Tibial artery (tissue), 4 donors: ENCODE measurements at regions not wholly inside any gene's neighbourhood (a gene's known extent, or its start where the extent isn't known, plus 50 kb on each side); places are given as distances from the start of the nearest gene placed in this dataset.

Experiments used
- DNase-seq, 2 donors: peaks; one replicate each; pipeline ENCODE4 v3.0.0-alpha.2; 2019
- H3K27ac ChIP-seq, 2 donors: fragments of 200-600 bp; sonication (generic) in 1 of 2; 1 replicate in 1 of 2; 2 replicates in 1 of 2; pipeline ENCODE4 v1.5.1; 2018 to 2019; ENCODE audit warnings: mild to moderate bottlenecking in 1 of 2
- H3K27me3 ChIP-seq, 2 donors: fragments of 200-600 bp; sonication (generic) in 1 of 2; one replicate each; pipeline versions ENCODE4 v1.5.1 to v1.6.0; 2016 to 2019
- H3K36me3 ChIP-seq, 3 donors: fragments of 200-600 bp; sonication (generic) in 2 of 3; one replicate each; pipeline ENCODE4 v1.5.1; 2016 to 2019; ENCODE audit warnings: mild to moderate bottlenecking in 2 of 3
- H3K4me1 ChIP-seq, 4 donors: fragments of 200-600 bp; sonication (generic) in 2 of 4; 1 replicate in 3 of 4; 2 replicates in 1 of 4; pipeline ENCODE4 v1.5.1; 2016 to 2019
- H3K4me3 ChIP-seq, 2 donors: fragments of 200-600 bp; sonication (generic) in 1 of 2; 1 replicate in 1 of 2; 2 replicates in 1 of 2; pipeline ENCODE4 v1.5.1; 2018 to 2019; ENCODE audit warnings: mild to moderate bottlenecking in 2 of 2
- H3K9me3 ChIP-seq, 3 donors: fragments of 200-600 bp; sonication (generic) in 1 of 3; one replicate each; pipeline ENCODE4 v1.5.1; 2016 to 2019
- intact Hi-C: fragments of 100-400 bp; cut with DNase I; formaldehyde crosslinking; loops from one replicate; pipeline ENCODE4 v1.15.0; 2023; ENCODE audit warnings: low total_unique reads
- TF ChIP-seq, protein P1 (sequence below), 2 experiments: fragments of 200-600 bp in 1 of 2; fragments of 450-650 bp in 1 of 2; IDR thresholded peaks; one replicate each; pipeline ENCODE4 v1.5.1; 2017 to 2019; ENCODE audit warnings: antibody characterized with exemption in 2 of 2, mild to moderate bottlenecking in 1 of 2, moderate library complexity in 1 of 2

DNA sequence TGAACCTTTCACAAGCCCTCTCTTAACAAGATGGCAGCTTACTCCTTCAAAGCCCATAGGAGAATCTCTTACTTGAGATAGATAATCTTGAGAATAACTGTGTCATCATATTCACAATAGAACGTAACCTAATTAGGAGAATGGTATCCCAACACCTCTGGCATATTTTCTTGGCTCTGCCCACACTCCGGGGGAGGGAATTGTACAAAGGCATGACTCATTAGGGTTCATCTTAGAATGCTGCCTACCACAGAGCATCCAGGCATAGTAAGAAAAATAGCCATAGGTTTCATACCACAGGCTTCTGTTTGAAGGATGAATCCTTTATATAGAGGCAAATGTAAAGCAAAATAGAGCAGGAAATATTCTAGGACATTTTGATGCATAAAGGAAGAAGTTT lies 1100.6 kb upstream of the CITED2 start:
- TF ChIP-seq, protein P1, sequence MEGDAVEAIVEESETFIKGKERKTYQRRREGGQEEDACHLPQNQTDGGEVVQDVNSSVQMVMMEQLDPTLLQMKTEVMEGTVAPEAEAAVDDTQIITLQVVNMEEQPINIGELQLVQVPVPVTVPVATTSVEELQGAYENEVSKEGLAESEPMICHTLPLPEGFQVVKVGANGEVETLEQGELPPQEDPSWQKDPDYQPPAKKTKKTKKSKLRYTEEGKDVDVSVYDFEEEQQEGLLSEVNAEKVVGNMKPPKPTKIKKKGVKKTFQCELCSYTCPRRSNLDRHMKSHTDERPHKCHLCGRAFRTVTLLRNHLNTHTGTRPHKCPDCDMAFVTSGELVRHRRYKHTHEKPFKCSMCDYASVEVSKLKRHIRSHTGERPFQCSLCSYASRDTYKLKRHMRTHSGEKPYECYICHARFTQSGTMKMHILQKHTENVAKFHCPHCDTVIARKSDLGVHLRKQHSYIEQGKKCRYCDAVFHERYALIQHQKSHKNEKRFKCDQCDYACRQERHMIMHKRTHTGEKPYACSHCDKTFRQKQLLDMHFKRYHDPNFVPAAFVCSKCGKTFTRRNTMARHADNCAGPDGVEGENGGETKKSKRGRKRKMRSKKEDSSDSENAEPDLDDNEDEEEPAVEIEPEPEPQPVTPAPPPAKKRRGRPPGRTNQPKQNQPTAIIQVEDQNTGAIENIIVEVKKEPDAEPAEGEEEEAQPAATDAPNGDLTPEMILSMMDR (IDR thresholded peaks at IDR 0.05): no peak
- intact Hi-C loops: no loop called here
- H3K36me3 ChIP-seq: no peaks in the 10 kb centered on the region
- H3K27ac ChIP-seq: no peak overlapping the region
- H3K27me3 ChIP-seq: no peaks in the 10 kb centered on the region
- H3K4me1 ChIP-seq: no peaks in the 10 kb centered on the region
- peaks cover 0 to 5% (median 0%) of the 10 kb centered on the region in 3 donors for H3K9me3 ChIP-seq
- no peak overlapping the region for H3K4me3 ChIP-seq
- DNase-seq: no peak

DNA sequence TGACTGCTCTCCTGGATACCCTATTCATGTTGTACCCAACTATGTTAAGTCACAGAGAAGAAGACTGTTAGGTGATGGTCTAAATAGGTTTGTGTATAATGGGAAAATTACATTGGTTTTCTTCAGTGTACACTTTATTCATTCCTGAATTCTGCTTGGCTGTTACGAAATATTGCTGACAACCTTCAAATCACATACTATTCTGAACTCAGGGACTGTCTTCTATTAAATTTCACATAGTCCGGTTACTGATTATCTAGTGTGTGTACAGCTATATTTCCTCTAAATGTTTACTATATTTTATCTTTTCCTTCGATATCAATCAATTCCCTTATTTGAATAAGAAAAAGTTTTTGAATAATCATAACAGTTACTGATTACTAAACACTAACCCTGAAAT lies 1090.3 kb upstream of the CITED2 start:
- TF ChIP-seq, protein P1 (IDR thresholded peaks at IDR 0.05): no peak
- H3K4me3 ChIP-seq: no peak overlapping the region
- H3K36me3 ChIP-seq: no peaks in the 10 kb centered on the region
- no peaks in the 10 kb centered on the region for H3K27me3 ChIP-seq
- intact Hi-C loops: no loop called here
- peaks cover 0 to 13% (median 0%) of the 10 kb centered on the region in 3 donors for H3K9me3 ChIP-seq
- peaks cover 0 to 28% (median 18%) of the 10 kb centered on the region in 4 donors for H3K4me1 ChIP-seq
- H3K27ac ChIP-seq: peak overlapping the region in 1 of 2 donors; percentile 73
- DNase-seq: no peak

DNA sequence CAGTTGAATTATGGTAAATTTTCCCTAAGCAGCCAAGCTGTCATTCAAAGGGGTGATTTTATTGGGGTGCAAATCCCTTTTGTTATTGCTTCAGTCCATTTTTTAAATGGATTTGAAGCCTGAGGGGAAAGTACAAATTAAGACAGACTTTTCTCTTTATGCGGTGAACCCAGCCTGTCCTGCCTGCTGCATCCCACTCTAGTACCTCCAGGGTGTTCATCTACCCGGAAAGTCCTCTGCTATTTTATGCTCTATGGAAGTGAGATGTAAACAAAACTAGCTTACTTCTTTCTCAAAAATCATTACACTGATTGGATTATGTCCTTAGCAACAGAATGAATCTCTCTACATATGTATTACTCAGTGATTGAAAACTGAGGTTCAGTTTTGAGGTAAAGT lies 1088.9 kb upstream of the CITED2 start:
- Histone ChIP-seq H3K9me3 (peaks cover 0 to 13% (median 0%) of the 10 kb centered on the region in 3 donors), H3K27ac (peak overlapping the region; percentile 73 to 80), H3K4me1 (peaks cover 0 to 28% (median 18%) of the 10 kb centered on the region in 4 donors), H3K27me3 (no peaks in the 10 kb centered on the region), H3K4me3 (no peak overlapping the region), H3K36me3 (no peaks in the 10 kb centered on the region)
- TF ChIP-seq, protein P1 (IDR thresholded peaks at IDR 0.05): no peak
- no peak for DNase-seq
- intact Hi-C loops: no loop called here

DNA sequence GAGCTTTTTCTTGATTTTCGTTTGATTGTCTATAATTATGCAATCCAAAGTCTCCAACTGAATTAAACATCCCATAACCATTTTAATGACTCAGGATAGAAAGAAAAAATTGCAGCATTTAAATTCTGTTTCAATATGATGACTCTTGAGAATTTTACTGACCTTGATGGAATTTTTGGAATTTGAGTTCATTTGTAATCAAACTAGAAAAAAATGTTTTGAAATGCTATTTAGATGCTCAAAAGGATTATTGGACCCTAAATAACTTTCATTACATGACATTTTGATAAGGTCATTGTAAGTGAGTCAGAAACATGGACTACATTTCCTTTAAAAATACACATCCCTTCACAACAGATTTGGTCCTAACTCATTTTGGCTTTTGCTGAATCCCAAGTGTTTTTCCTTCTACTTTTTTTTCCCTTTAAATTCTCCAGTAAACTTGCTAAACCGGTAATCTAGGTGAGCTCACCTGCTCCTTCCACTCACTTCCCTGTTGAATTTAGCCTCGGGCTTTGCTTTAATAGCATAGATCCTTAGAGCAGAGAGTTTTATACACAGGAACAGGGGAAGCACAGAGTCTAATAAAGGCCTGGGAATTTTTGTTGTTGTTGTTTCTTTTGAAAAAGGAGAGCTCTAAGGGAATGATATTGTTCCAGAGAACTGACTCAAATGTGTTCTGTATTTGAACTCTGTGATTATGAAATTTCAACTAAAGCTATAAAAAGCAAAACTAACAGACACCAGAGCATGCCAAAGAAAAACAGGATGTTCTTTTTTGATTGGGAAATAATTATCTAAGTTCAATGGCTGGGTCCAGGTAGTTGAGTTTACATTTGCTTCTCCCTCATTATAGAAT lies 1088.2 kb upstream of the CITED2 start:
- peak overlapping the region; percentile 73 to 80 for H3K27ac ChIP-seq
- peaks cover 0 to 28% (median 18%) of the 10 kb centered on the region in 4 donors for H3K4me1 ChIP-seq
- H3K36me3 ChIP-seq: no peaks in the 10 kb centered on the region
- TF ChIP-seq, protein P1 (IDR thresholded peaks at IDR 0.05): no peak
- peaks cover 0 to 13% (median 0%) of the 10 kb centered on the region in 3 donors for H3K9me3 ChIP-seq
- intact Hi-C loops: no loop called here
- H3K4me3 ChIP-seq: no peak overlapping the region
- no peaks in the 10 kb centered on the region for H3K27me3 ChIP-seq
- no peak for DNase-seq

DNA sequence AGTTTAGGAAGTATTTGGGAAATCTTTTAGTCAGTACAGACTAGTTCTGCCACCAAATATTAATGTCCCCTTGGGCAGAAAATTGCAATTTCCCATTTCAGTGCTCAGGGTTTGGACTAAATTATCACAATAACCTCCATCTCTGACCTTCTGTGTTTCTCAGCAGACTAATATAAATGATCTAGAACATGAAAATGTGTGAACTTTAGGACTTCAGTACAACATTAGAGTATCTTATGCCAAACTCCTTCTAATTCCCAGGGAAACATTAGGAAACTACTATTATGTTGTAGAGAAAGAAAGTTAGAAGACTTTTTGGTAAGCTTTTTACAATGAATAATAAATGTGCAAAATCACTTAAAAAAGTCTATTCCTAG lies 1087.6 kb upstream of the CITED2 start:
- TF ChIP-seq, protein P1 (IDR thresholded peaks at IDR 0.05): no peak
- no peaks in the 10 kb centered on the region for H3K36me3 ChIP-seq
- H3K27ac ChIP-seq: peak overlapping the region; percentile 73 to 80
- H3K4me1 ChIP-seq: peaks cover 0 to 28% (median 18%) of the 10 kb centered on the region in 4 donors
- H3K27me3 ChIP-seq: no peaks in the 10 kb centered on the region
- H3K4me3 ChIP-seq: no peak overlapping the region
- intact Hi-C loops: no loop called here
- DNase-seq: no peak
- H3K9me3 ChIP-seq: peaks cover 0 to 11% (median 0%) of the 10 kb centered on the region in 3 donors
